Central memory CD4-positive, alpha-beta T cell (primary cell): ENCODE measurements at regions not wholly inside any gene's neighbourhood (a gene's known extent, or its start where the extent isn't known, plus 50 kb on each side); places are given as distances from the start of the nearest gene placed in this dataset.

ENCODE experiments used
- DNase-seq: peaks from one replicate; pipeline ENCODE4 v3.0.0; 2022

DNA sequence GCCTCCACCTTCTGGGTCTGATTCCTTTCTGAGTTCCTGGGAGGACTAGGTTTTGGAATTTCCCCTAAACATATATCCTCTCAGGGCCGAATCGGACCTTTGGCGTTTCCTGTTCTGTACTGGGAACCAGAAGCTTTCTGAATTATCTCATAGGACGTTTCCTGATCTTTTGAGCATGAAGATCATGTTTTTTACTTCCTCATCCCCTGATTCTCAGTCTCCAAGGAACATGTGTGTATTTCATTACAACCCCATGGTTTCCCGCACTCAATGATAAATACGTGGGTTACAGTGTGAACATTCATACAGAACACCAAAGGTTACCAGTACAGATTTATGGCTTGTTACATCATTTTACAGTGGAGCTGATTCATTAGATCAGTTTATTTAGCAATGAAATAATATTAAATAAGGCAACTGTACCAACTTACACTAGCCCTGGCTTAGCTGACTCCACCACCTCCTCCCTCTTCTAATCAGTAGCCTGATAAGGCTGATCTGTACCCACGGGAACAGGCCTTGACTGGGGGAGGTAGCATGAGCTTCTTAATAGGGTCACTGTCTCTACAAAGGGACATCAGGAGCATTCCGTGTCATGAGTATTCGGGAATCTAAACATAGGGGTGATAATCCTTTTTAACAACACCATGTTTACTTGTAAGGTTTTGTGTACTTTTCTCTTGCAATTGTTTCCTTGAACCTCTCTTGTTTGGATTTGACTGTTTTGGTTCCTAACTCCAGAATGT lies 57.8 kb upstream of the ERRFI1 start:
- DNase-seq = no peak

DNA sequence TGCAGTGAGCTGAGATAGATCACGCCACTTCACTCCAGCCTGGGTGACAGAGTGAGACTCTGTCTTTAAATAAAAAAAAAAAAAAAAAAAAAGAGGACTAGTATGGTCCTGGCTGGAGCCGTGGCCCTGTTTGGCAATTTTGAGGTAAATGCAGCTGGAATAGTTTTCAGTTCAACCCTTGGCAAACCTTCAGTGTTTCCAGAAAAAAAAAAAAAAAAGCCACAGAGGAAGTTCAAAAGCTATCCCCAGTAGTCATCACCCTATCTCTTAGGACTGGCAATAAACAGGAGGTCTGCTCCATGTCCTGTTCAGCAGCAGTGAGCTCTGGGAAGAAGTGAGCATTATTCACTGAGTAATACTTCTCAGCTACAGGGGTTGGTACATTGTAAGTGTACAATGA lies 56.8 kb upstream of the ERRFI1 start:
- no peak for DNase-seq

DNA sequence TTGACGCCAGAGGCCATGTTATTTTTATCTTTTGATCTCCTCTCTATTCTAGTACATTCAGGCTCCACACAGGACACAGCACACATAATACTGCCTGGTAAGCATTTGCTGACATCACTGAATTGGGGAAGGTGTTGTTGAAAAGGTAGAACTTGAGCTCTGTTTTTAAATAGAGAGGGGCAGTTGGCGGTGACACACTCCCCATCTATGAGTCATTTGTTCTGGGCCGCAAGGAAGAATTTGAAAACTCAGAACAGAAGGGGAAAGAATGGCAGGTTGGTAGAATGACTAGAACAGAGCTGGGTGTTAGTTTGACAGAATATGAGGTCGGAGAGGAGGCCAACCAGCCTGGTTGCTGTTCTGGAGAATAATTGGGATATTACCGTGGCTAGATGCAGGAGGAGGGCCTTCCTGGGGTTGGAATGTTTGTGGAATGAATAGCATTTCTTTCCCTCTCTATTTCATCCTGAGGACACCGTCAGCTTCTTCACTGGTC lies 52.1 kb upstream of the ERRFI1 start:
- no peak for DNase-seq

DNA sequence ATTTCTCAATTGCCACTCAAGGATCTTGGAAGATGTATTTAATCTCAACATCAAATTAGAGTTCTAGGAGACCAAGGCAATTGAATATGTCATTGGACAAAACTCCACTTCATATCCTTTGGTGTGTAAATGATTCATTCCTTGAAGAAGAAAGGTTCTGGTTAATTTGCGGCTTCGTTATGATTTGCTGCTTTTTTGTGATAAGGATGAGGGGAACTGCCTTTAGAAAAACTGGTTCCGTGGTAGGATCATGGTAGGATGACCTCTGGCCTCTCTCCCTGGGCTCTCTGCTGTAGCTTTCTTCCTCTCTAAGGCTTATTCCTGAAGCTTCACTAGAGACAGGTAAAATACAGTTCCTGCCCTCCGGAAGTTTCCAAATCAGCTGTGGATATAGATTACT lies 51.5 kb upstream of the ERRFI1 start:
- no peak for DNase-seq

DNA sequence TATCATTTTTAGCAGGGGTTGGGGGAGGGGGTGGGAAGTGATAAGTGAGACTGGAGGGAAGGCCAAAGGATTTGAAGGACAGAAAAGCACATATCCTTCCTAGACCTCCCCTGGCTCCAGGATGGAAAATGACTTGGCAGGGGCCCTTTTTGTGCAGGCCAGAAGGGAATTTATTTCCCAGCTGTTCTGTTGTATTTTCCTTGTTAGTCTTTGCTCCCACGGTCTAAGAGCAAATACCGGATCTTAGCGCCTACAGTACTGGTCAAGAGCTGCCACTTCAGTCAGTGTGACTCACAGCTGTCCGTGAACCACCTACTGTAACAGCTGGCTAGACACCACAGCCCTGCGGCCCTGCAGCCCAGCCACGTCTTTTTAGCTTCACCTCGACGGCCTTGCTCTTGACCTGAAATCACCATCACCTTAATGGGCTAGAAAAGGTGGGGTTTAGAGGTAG lies 51.0 kb upstream of the ERRFI1 start:
- no peak for DNase-seq

DNA sequence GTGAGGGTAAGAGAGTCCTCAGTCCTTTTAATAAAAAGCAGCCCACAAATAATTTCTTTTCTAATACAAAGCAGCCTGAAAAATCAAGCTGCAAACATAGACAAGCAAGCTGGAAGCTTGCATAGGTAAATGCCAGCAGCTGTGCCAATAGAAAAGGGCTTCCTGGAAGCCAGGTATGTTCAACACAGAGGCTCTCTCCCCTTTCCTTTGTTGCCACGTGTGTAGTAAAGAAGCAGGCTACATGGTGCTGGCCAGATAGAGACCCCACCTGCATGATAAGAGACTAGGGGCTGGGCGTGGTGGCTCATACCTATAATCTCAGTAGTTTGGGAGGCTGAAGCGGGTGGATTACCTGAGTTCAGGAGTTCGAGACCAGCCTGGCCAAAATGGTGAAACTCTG lies 50.1 kb upstream of the ERRFI1 start:
- no peak for DNase-seq
